Natural killer cell (primary cell): ENCODE measurements at regions not wholly inside any gene's neighbourhood (a gene's known extent, or its start where the extent isn't known, plus 50 kb on each side); places are given as distances from the start of the nearest gene placed in this dataset.

ENCODE experiments used
- ATAC-seq, 3 donors: fragments of 150-1000 bp in 2 of 3; fragments of 200-7000 bp in 1 of 3; cut with Tn5 transposase; 1 replicate in 1 of 3; 2 replicates in 2 of 3; pipeline ENCODE4 v1.10.0; 2021; ENCODE audit warnings: mild to moderate bottlenecking in 2 of 3, moderate library complexity in 2 of 3
- DNase-seq, 2 donors: peaks; one replicate each; pipeline versions ENCODE4 v3.0.0 to v3.0.0-alpha.2; 2013 to 2021; ENCODE audit warnings: mixed read lengths in 1 of 2
- H3K27ac ChIP-seq: one replicate; pipeline ENCODE4 v1.5.1; 2013; ENCODE audit warnings: mild to moderate bottlenecking, low read length
- H3K27me3 ChIP-seq: one replicate; pipeline ENCODE4 v1.6.1; 2013; ENCODE audit warnings: low read length; ENCODE audit not compliant: control insufficient read depth, insufficient read depth
- H3K36me3 ChIP-seq: one replicate; pipeline ENCODE4 v1.6.1; 2013; ENCODE audit warnings: low read length; ENCODE audit not compliant: control insufficient read depth, insufficient read depth
- H3K4me1 ChIP-seq: one replicate; pipeline ENCODE4 v1.6.1; 2013; ENCODE audit warnings: low read length; ENCODE audit not compliant: control insufficient read depth, insufficient read depth
- H3K4me3 ChIP-seq: one replicate; pipeline ENCODE4 v1.5.1; 2013; ENCODE audit warnings: low read length
- H3K9me3 ChIP-seq: one replicate; pipeline ENCODE4 v1.6.1; 2013; ENCODE audit warnings: low read length; ENCODE audit not compliant: control insufficient read depth, insufficient read depth
- H3K27ac Mint-ChIP-seq, 2 donors: one replicate each; pipeline ENCODE4 v1.8.0; 2022; ENCODE audit warnings: mild to moderate bottlenecking in 2 of 2, mixed read lengths in 2 of 2, moderate library complexity in 1 of 2
- H3K27me3 Mint-ChIP-seq, 2 donors: one replicate each; pipeline ENCODE4 v1.8.0; 2022; ENCODE audit warnings: low read depth in 2 of 2, mixed read lengths in 2 of 2
- H3K36me3 Mint-ChIP-seq: one replicate; pipeline ENCODE4 v1.8.0; 2022; ENCODE audit warnings: mixed read lengths
- H3K4me1 Mint-ChIP-seq, 2 donors: one replicate each; pipeline ENCODE4 v1.8.0; 2022; ENCODE audit warnings: mixed read lengths in 2 of 2
- H3K4me3 Mint-ChIP-seq: one replicate; pipeline ENCODE4 v1.8.0; 2022; ENCODE audit warnings: mild to moderate bottlenecking, moderate library complexity, mixed read lengths
- H3K9me3 Mint-ChIP-seq, 2 donors: one replicate each; pipeline ENCODE4 v1.8.0; 2022; ENCODE audit warnings: mixed read lengths in 2 of 2
- WGBS: methylation state at CpG from one replicate; pipeline ENCODE4 v1.1.7; 2013; ENCODE audit warnings: missing lambda C conversion rate; ENCODE audit not compliant: insufficient coverage; 5-methylcytosine and 5-hydroxymethylcytosine counted together
- intact Hi-C: fragments of 100-400 bp; cut with micrococcal nuclease; formaldehyde crosslinking; loops from one replicate; pipeline ENCODE4 v1.14.2; 2022
- TF ChIP-seq, protein P1 (sequence below): fragments of 200-600 bp; IDR thresholded peaks from one replicate; pipeline ENCODE4 v1.8.0; 2022; ENCODE audit warnings: antibody characterized with exemption

- no peaks in the 10 kb centered on the region for H3K4me1 ChIP-seq
- TF ChIP-seq, protein P1, sequence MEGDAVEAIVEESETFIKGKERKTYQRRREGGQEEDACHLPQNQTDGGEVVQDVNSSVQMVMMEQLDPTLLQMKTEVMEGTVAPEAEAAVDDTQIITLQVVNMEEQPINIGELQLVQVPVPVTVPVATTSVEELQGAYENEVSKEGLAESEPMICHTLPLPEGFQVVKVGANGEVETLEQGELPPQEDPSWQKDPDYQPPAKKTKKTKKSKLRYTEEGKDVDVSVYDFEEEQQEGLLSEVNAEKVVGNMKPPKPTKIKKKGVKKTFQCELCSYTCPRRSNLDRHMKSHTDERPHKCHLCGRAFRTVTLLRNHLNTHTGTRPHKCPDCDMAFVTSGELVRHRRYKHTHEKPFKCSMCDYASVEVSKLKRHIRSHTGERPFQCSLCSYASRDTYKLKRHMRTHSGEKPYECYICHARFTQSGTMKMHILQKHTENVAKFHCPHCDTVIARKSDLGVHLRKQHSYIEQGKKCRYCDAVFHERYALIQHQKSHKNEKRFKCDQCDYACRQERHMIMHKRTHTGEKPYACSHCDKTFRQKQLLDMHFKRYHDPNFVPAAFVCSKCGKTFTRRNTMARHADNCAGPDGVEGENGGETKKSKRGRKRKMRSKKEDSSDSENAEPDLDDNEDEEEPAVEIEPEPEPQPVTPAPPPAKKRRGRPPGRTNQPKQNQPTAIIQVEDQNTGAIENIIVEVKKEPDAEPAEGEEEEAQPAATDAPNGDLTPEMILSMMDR: no peak
- no peaks in the 10 kb centered on the region for H3K9me3 Mint-ChIP-seq
- H3K36me3 Mint-ChIP-seq: no peaks in the 10 kb centered on the region
- no peak overlapping the region for H3K4me3 ChIP-seq
- intact Hi-C loops: no loop called here
- 81% methylated on average over 3 of the region's 3 CpGs for WGBS
- no peak overlapping the region for H3K27ac Mint-ChIP-seq
- no peak overlapping the region for H3K4me3 Mint-ChIP-seq
- no peak for ATAC-seq
- DNase-seq: no peak
- H3K36me3 ChIP-seq: no peaks in the 10 kb centered on the region
- H3K27ac ChIP-seq: no peak overlapping the region
- H3K27me3 ChIP-seq: peaks cover 2% of the 10 kb centered on the region
- H3K27me3 Mint-ChIP-seq: peaks cover 0 to 3% of the 10 kb centered on the region in 2 donors
- H3K9me3 ChIP-seq: no peaks in the 10 kb centered on the region
- H3K4me1 Mint-ChIP-seq: no peaks in the 10 kb centered on the region
Observed at GRCh38 chr13:77985866-77986636, 67.4 kb upstream of the EDNRB start.

GRCh38 chr13:77981281-77981881 lies 62.8 kb upstream of the EDNRB start:
- H3K27me3 ChIP-seq: no peaks in the 10 kb centered on the region
- intact Hi-C loops: no loop called here
- ATAC-seq (no peak), DNase-seq (no peak)
- H3K36me3 ChIP-seq: no peaks in the 10 kb centered on the region
- Mint-ChIP-seq H3K4me1 (no peaks in the 10 kb centered on the region), H3K4me3 (no peak overlapping the region), H3K36me3 (peaks cover 10% of the 10 kb centered on the region), H3K9me3 (no peaks in the 10 kb centered on the region), H3K27ac (no peak overlapping the region), H3K27me3 (peaks cover 8 to 24% of the 10 kb centered on the region in 2 donors)
- no peaks in the 10 kb centered on the region for H3K4me1 ChIP-seq
- no peaks in the 10 kb centered on the region for H3K9me3 ChIP-seq
- no CpG with 5 or more reads among the region's 1 CpG for WGBS
- no peak overlapping the region for H3K27ac ChIP-seq
- TF ChIP-seq, protein P1: no peak
- H3K4me3 ChIP-seq: no peak overlapping the region

- Mint-ChIP-seq H3K36me3 (peaks cover 10% of the 10 kb centered on the region), H3K27me3 (peaks cover 8 to 24% of the 10 kb centered on the region in 2 donors), H3K9me3 (no peaks in the 10 kb centered on the region), H3K27ac (no peak overlapping the region), H3K4me1 (no peaks in the 10 kb centered on the region), H3K4me3 (no peak overlapping the region)
- no peak for DNase-seq
- no peaks in the 10 kb centered on the region for H3K9me3 ChIP-seq
- H3K36me3 ChIP-seq: no peaks in the 10 kb centered on the region
- intact Hi-C loops: no loop called here
- H3K27ac ChIP-seq: no peak overlapping the region
- no peaks in the 10 kb centered on the region for H3K4me1 ChIP-seq
- no peak for ATAC-seq
- TF ChIP-seq, protein P1: no peak
- no peak overlapping the region for H3K4me3 ChIP-seq
- H3K27me3 ChIP-seq: no peaks in the 10 kb centered on the region
- WGBS: 84% methylated on average over 2 of the region's 2 CpGs
Observed at GRCh38 chr13:77980592-77980991, 62.0 kb upstream of the EDNRB start.
